OCI-LY7 (cell line): ENCODE measurements at regions not wholly inside any gene's neighbourhood (a gene's known extent, or its start where the extent isn't known, plus 50 kb on each side); places are given as distances from the start of the nearest gene placed in this dataset. TPM values are rescaled to one million over a fixed set of nuclear protein-coding genes. Genes with fewer than 3 reads are reported as not detected.

Source experiments
- small RNA-seq: library from RNA; depleted of rRNA; stranded (forward); fragments of <200 nt; gene quantifications from one replicate; pipeline ENCODE3, GENCODE V24; 2014

Small RNAs in the stretch of these regions (small RNA-seq; reads per million reads assigned to genes)
- gene RF00322, result not detected
- not detected for gene RNU6-649P
